ENCODE measurements at regions not wholly inside any gene's neighbourhood (a gene's known extent, or its start where the extent isn't known, plus 50 kb on each side); places are given as distances from the start of the nearest gene placed in this dataset.

DNA sequence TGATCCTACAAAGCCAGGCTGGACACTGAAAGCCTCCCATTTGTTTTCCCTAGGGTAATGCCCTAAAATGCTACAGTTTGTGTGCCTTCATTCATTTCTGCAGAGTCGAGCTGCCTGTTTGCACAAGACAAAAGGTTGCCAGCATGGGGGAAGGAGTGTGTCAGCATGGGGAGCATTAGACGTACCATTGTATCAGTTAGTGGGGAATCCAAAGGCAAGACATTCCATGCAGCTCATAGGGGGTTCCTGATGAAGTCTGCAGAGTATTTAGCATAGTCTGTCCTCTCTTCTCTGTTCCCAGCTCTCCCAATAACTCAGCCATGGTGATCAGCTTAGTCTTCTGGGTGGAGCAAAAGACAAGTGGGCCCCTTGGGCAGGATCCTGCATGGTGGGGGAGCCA, 276.9 kb upstream of the PCDH7 start:
- TF ChIP-seq, protein P1, sequence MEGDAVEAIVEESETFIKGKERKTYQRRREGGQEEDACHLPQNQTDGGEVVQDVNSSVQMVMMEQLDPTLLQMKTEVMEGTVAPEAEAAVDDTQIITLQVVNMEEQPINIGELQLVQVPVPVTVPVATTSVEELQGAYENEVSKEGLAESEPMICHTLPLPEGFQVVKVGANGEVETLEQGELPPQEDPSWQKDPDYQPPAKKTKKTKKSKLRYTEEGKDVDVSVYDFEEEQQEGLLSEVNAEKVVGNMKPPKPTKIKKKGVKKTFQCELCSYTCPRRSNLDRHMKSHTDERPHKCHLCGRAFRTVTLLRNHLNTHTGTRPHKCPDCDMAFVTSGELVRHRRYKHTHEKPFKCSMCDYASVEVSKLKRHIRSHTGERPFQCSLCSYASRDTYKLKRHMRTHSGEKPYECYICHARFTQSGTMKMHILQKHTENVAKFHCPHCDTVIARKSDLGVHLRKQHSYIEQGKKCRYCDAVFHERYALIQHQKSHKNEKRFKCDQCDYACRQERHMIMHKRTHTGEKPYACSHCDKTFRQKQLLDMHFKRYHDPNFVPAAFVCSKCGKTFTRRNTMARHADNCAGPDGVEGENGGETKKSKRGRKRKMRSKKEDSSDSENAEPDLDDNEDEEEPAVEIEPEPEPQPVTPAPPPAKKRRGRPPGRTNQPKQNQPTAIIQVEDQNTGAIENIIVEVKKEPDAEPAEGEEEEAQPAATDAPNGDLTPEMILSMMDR (IDR thresholded peaks at IDR 0.05), result no peak
- no peak for TF ChIP-seq POLR2A (IDR thresholded peaks at IDR 0.05)

Data from adrenal gland (tissue), 5 donors.